ENCODE measurements at regions not wholly inside any gene's neighbourhood (a gene's known extent, or its start where the extent isn't known, plus 50 kb on each side); places are given as distances from the start of the nearest gene placed in this dataset.

- Histone ChIP-seq H3K36me3 (no peaks in the 10 kb centered on the region), H3K4me3 (no peak overlapping the region), H3K9me3 (no peaks in the 10 kb centered on the region), H3K27ac (no peak overlapping the region), H3K27me3 (no peaks in the 10 kb centered on the region), H3K4me1 (no peaks in the 10 kb centered on the region)
- TF ChIP-seq CTCF (IDR thresholded peaks at IDR 0.05), result no peak
- TF ChIP-seq POLR2A (IDR thresholded peaks at IDR 0.05), result no peak
- no peak for TF ChIP-seq EP300 (IDR thresholded peaks at IDR 0.05; ENCODE audit: low read depth)
- no peak for TF ChIP-seq POLR2AphosphoS5 (IDR thresholded peaks at IDR 0.05)
- intact Hi-C loops (cut with DNase I; ENCODE audit: low total_unique reads) (no loop called here), in situ Hi-C loops (cut with MboI; ENCODE audit: low pct_ligation_motif_present in 1 of 4, low pct_unique_long_range_greater_than_20kb in 1 of 4, low sequenced_read_pairs in 3 of 4) (no loop called here)
- WGBS, 2 donors (ENCODE audit: low coverage in 1 of 2), result 31 to 61% methylated on average over 1 of the region's 1 CpG
- no peak for DNase-seq
Measured at GRCh38 chr4:96097693-96098092, 257.8 kb downstream of the PDHA2 start.

GRCh38 chr4:96099031-96099430, 259.1 kb downstream of the PDHA2 start:
- intact Hi-C loops (cut with DNase I; ENCODE audit: low total_unique reads), result no loop called here
- DNase-seq, result no peak
- WGBS, 2 donors (ENCODE audit: low coverage in 1 of 2), result 67 to 75% methylated on average over 1 of the region's 1 CpG
- TF ChIP-seq CTCF (IDR thresholded peaks at IDR 0.05), result no peak
- no peak for TF ChIP-seq EP300 (IDR thresholded peaks at IDR 0.05; ENCODE audit: low read depth)
- TF ChIP-seq POLR2A (IDR thresholded peaks at IDR 0.05), result no peak
- no peak for TF ChIP-seq POLR2AphosphoS5 (IDR thresholded peaks at IDR 0.05)
- Histone ChIP-seq H3K4me3 (no peak overlapping the region), H3K9me3 (no peaks in the 10 kb centered on the region), H3K36me3 (no peaks in the 10 kb centered on the region), H3K4me1 (no peaks in the 10 kb centered on the region), H3K27ac (no peak overlapping the region), H3K27me3 (no peaks in the 10 kb centered on the region)
- in situ Hi-C loops (cut with MboI; ENCODE audit: low pct_ligation_motif_present in 1 of 4, low pct_unique_long_range_greater_than_20kb in 1 of 4, low sequenced_read_pairs in 3 of 4), result no loop called here

GRCh38 chr4:96102541-96103026, 262.7 kb downstream of the PDHA2 start:
- in situ Hi-C loops (cut with MboI; ENCODE audit: low pct_ligation_motif_present in 1 of 4, low pct_unique_long_range_greater_than_20kb in 1 of 4, low sequenced_read_pairs in 3 of 4) (no loop called here), intact Hi-C loops (cut with DNase I; ENCODE audit: low total_unique reads) (no loop called here)
- TF ChIP-seq POLR2AphosphoS5 (IDR thresholded peaks at IDR 0.05) (no peak), CTCF (IDR thresholded peaks at IDR 0.05) (no peak), POLR2A (IDR thresholded peaks at IDR 0.05) (no peak), EP300 (IDR thresholded peaks at IDR 0.05; ENCODE audit: low read depth) (no peak)
- Histone ChIP-seq H3K27ac (no peak overlapping the region), H3K4me1 (no peaks in the 10 kb centered on the region), H3K27me3 (no peaks in the 10 kb centered on the region), H3K36me3 (no peaks in the 10 kb centered on the region), H3K4me3 (no peak overlapping the region), H3K9me3 (no peaks in the 10 kb centered on the region)
- DNase-seq, result no peak
- 89 to 92% methylated on average over 3 of the region's 3 CpGs for WGBS, 2 donors (ENCODE audit: low coverage in 1 of 2)

GRCh38 chr4:96103086-96103485, 263.2 kb downstream of the PDHA2 start:
- Histone ChIP-seq H3K9me3 (no peaks in the 10 kb centered on the region), H3K36me3 (no peaks in the 10 kb centered on the region), H3K4me1 (no peaks in the 10 kb centered on the region), H3K4me3 (no peak overlapping the region), H3K27me3 (no peaks in the 10 kb centered on the region), H3K27ac (no peak overlapping the region)
- intact Hi-C loops (cut with DNase I; ENCODE audit: low total_unique reads), result no loop called here
- in situ Hi-C loops (cut with MboI; ENCODE audit: low pct_ligation_motif_present in 1 of 4, low pct_unique_long_range_greater_than_20kb in 1 of 4, low sequenced_read_pairs in 3 of 4), result no loop called here
- 73 to 81% methylated on average over 5 of the region's 5 CpGs for WGBS, 2 donors (ENCODE audit: low coverage in 1 of 2)
- no peak for TF ChIP-seq POLR2AphosphoS5 (IDR thresholded peaks at IDR 0.05)
- TF ChIP-seq POLR2A (IDR thresholded peaks at IDR 0.05), result no peak
- TF ChIP-seq CTCF (IDR thresholded peaks at IDR 0.05), result no peak
- TF ChIP-seq EP300 (IDR thresholded peaks at IDR 0.05; ENCODE audit: low read depth), result no peak
- DNase-seq, result no peak

Measured in transverse colon (tissue), 4 donors.